ENCODE measurements at regions not wholly inside any gene's neighbourhood (a gene's known extent, or its start where the extent isn't known, plus 50 kb on each side); places are given as distances from the start of the nearest gene placed in this dataset.

DNA sequence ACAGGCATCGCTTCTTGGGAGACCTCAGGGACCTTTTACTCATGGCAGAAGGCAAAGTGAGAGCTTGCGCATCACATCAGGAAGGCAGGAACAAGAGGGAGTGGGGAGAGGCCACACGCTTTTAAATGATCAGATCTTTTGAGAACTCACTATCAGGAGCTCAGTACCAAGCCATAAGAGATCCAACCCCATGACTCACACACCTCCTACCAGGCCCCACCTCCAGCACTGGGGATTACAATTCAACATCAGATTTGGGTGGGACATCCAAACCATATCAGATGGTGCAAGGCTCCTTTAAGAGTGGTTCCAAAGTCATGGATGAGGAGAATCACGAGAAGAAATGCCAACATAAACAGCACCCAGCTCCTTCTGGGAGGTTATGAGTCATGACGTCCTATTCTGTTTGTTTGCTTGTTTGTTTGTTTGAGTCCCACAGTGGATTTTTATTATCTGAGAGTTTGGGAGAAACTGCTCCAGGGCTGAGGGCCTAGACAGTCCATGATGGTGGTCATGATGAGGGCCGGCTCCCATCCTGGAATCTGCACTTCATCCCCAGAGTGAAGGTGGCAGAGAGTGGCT lies 453.5 kb downstream of the GADD45G start:
- no peak for TF ChIP-seq CTCF (tag by site-specific recombination; IDR thresholded peaks at IDR 0.05)
- no peak for TF ChIP-seq ZNF140 (tag by site-specific recombination; IDR thresholded peaks at IDR 0.05)
